ENCODE measurements at regions not wholly inside any gene's neighbourhood (a gene's known extent, or its start where the extent isn't known, plus 50 kb on each side); places are given as distances from the start of the nearest gene placed in this dataset.

- no peak for DNase-seq (ENCODE audit: low read depth)
- no peak for TF ChIP-seq CTCF (IDR thresholded peaks at IDR 0.05; ENCODE audit: insufficient read depth, low read depth, low read length)
- no peak overlapping the region for H3K4me3 ChIP-seq (ENCODE audit: low read depth, low read length)
Measured at GRCh38 chr7:136333636-136334035, 356.5 kb upstream of the MTPN start.

- DNase-seq (ENCODE audit: low read depth), result no peak
- TF ChIP-seq CTCF (IDR thresholded peaks at IDR 0.05; ENCODE audit: insufficient read depth, low read depth, low read length), result no peak
- no peak overlapping the region for H3K4me3 ChIP-seq (ENCODE audit: low read depth, low read length)
Measured at GRCh38 chr7:136326045-136326609, 349.0 kb upstream of the MTPN start.

GRCh38 chr7:136325578-136325977, 348.4 kb upstream of the MTPN start:
- DNase-seq (ENCODE audit: low read depth), result no peak
- no peak for TF ChIP-seq CTCF (IDR thresholded peaks at IDR 0.05; ENCODE audit: insufficient read depth, low read depth, low read length)
- H3K4me3 ChIP-seq (ENCODE audit: low read depth, low read length), result no peak overlapping the region

GRCh38 chr7:136325027-136325426, 347.9 kb upstream of the MTPN start:
- H3K4me3 ChIP-seq (ENCODE audit: low read depth, low read length), result no peak overlapping the region
- no peak for DNase-seq (ENCODE audit: low read depth)
- TF ChIP-seq CTCF (IDR thresholded peaks at IDR 0.05; ENCODE audit: insufficient read depth, low read depth, low read length), result no peak

- DNase-seq (ENCODE audit: low read depth), result no peak
- no peak for TF ChIP-seq CTCF (IDR thresholded peaks at IDR 0.05; ENCODE audit: insufficient read depth, low read depth, low read length)
- H3K4me3 ChIP-seq (ENCODE audit: low read depth, low read length), result no peak overlapping the region
Measured at GRCh38 chr7:136324073-136324704, 347.0 kb upstream of the MTPN start.

GRCh38 chr7:136312592-136312991, 335.4 kb upstream of the MTPN start:
- DNase-seq (ENCODE audit: low read depth), result no peak
- no peak overlapping the region for H3K4me3 ChIP-seq (ENCODE audit: low read depth, low read length)
- TF ChIP-seq CTCF (IDR thresholded peaks at IDR 0.05; ENCODE audit: insufficient read depth, low read depth, low read length), result no peak

GRCh38 chr7:136309407-136309806, 332.2 kb upstream of the MTPN start:
- DNase-seq (ENCODE audit: low read depth), result no peak
- H3K4me3 ChIP-seq (ENCODE audit: low read depth, low read length), result no peak overlapping the region
- no peak for TF ChIP-seq CTCF (IDR thresholded peaks at IDR 0.05; ENCODE audit: insufficient read depth, low read depth, low read length)
